ENCODE measurements at regions not wholly inside any gene's neighbourhood (a gene's known extent, or its start where the extent isn't known, plus 50 kb on each side); places are given as distances from the start of the nearest gene placed in this dataset.

DNA sequence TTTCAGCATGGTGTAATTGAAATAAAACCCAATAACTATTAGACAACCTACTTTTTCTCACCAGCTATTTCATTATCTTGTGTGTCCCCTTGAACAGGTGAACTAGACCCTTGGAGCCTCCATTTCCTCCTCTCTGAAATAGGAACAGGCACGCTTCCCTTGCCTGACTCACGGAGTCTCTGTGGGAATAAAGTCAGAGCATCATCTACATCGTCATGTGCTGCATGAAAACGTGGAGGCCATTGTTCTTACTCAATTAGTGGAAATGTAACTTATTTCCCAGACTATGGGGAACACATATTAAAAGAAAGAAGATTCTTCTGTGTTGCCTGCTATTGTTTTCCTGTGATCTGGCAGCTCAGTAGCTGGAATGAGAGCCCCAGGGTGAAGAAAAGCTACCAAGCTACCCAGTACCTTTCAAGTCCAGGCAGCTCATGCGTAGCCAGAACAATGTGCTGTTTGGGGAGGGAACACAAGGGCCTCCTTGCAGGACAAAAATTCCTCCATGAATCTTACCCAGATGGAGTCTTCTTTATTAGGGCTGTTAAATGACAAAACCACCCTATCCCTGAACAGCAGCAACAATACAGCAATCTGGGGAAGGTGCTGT, 59.8 kb downstream of the SOX11 start:
- no peak for DNase-seq (ENCODE audit: low read depth)

DNA sequence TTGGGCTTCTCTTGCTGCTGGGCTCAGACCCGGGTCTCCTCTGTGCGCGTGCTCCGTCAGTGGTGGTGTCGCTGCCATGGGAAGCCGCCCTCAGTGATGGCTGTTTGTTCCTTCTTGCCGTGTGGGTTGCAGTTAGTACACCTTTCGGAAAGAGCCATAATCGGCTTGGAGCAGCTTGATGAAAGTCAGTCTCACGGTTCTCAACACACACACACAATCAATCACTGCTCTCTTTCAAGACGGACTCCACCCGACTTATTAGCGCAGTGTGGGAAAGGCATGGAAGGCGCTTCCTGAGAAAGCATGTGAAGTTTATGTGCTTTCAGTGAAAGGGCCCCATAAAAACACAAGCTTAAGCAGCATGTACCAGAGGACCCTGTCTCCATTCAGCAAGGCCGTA, 64.1 kb downstream of the SOX11 start:
- no peak for DNase-seq (ENCODE audit: low read depth)

DNA sequence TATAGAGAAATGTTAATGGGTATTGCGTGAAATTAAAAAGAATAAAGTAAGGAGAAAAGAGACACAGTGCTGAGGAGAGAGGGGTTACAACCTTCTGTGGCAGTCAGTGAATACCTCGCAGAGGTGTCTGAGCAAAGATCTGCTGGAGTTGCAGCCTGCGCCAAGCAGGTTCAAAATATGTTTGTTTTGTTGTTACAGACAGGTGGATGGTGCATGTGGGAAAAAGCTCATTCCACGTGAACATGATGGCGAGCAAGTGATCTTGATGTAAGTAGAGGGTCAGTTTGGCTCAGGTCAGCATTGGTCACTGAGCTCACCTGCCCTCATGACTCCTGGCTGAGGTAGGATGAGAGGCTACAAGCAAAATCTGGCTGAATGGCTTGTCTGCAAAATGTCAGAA, 66.2 kb downstream of the SOX11 start:
- no peak for DNase-seq (ENCODE audit: low read depth)

DNA sequence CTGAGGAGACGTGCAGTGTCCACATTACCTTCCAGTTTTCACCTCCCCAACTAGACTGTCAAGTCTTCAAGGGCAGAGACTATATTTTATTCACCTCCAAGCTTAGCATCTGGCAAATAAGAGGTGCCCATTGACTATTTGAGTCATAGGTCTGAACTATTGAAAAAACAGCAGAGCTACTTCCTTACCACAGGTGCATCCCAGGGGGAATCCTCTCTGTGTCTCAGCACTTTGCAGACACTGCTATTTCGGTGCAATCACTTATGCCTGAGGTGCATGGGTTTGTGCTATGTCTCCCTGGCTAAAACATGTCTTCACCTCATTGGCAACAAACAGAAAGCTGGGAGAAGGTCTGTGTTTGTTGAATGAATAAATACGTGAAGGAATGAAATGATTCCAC, 67.8 kb downstream of the SOX11 start:
- DNase-seq (ENCODE audit: low read depth), result no peak

DNA sequence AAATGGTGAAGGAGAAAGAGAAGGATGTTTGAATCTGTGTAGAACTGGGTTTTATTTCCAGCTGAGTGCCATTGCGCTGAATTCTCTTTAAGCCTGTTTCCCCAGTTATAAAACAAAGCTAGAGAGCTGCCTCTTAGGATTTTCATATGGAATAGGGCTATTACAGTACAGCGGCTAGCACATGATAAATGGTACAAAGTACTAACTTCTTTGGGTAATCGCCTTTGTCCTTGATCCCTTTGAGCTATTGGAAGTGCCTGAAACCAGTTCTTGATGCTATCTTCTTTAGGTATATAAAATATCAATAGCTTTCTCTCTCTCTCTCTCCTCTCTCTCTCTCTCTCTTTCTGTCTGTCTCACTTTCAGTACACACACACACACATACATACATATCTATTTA, 71.3 kb downstream of the SOX11 start:
- DNase-seq (ENCODE audit: low read depth), result no peak

DNA sequence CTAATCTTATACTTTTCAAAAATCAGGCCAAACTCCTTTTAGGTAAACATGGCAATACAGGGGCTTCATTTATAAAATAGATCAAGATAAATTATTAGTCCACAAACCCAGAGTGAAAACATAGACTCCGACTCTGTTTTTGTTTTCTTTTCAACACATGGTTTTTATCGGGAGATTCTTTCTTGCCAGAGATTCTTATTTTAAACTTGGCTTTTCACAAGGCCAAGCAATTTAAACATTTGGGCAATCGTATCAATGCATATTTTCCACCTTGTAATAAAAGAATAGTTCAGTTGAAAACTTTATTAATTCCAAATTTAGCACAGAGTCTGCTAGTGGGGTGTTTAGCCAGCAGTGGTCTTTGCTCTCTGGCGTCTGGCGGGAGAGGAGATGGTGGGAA, 71.9 kb downstream of the SOX11 start:
- no peak for DNase-seq (ENCODE audit: low read depth)

DNA sequence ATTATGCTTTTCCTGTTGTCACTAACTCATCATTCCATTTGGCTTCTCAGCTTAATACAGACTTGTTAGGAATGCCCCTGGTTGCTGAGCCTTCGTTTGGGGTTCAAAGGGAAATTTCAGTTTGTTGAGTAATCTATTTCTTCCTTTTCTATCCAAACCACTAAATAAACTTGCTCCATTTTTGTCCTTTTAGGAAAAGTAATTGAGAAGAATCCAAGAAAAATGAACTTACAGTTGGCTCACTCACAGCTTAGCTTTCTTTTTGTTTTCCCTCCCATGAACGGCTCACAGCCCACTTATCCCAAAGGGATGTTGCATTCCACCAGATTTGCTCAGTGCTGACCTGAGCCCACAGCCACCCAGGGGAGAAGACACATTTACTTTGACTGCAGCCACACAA, 73.9 kb downstream of the SOX11 start:
- DNase-seq (ENCODE audit: low read depth), result no peak

DNA sequence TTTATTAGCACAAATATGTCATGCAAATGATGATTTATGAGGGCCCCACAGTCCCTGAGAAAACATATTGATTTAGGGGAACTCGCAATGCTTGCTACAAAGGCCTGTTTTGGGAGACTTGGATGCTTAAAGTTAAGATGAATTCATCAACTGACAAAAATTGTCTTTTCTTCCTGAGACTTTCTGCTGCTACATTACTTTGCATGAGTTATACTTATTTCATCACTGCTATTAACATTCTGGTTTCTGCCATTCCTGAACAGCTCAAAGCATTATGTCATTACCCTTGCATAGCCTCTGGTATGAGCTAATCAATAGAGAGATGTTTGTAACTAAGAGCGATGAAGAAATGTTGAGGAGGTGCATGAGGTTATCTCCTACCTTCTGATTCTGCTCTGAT, 74.4 kb downstream of the SOX11 start:
- DNase-seq (ENCODE audit: low read depth), result no peak

DNA sequence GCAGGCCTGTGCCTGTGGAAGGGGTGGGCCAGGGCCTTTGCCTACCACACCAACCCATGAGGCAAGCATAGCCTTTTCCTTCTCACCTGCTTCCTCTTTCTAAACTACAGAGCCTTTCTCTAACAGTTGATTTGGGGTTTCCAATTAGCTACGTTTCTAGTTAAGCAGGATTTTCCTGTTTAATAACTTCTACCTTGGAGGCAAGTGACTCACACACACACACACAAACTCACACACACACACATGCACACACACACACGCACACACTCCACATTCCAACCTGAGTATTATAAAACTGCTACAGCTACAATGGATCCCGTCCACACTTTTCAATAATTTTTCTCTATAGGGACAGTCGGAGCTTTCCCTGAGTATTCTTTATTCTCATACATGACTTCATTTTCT, 84.9 kb downstream of the SOX11 start:
- DNase-seq (ENCODE audit: low read depth), result no peak

DNA sequence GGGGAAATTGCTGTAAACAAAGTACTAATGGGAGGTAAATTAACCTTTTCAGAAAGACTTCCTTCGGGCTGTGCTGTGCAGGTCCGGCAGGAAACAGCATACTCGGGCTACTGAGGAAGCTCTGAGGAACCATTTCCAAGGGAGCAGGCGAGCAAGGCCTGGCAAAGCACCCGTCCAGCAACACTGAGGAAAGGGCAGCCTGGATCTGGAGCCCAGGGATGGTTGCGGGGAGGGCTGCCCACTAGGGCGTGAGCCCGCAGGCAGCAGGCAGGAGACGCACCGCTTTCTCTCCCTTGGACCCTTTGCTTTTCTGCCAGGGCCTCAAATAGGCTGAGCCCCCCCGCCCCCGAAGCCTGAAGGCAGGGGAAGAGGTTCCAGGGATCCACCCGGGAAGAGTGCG, 89.5 kb downstream of the SOX11 start:
- no peak for DNase-seq (ENCODE audit: low read depth)

DNA sequence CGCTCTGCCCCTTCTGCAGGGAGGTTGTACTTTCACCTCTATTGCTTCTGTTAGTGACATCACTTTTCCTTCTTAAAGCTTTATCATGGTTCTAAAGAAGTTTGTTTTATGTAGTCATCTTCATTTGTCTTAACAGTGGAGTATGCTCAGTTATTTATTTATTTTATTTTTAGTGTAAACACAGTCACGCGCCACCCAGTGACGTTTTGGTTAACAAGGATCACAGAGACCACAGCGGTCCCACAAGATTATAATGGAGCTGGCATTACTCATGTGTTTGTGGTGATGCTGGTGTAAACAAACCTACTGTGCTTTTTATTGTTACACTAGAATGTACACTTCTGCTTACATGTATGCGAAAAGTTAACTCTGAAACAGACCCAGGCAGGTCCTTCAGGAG, 89.9 kb downstream of the SOX11 start:
- DNase-seq (ENCODE audit: low read depth), result no peak

DNA sequence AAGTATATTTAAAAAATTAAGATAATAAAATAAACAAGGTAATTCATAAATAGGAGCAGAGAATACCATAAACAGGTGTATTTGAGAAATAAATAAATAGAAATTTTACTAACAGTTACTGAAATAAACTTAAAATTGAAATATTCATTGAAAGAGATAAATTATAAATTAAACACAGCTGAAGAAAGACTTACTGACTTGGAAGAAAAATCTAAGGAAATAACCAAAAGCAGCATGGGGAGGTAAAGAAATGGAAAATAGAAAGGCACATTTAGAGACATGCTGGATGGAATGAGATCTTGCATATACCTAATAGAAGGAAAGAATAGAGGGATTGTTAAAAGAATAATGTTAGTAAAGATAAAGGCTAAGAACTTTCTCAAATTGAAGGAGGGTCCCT, 96.3 kb downstream of the SOX11 start:
- no peak for DNase-seq (ENCODE audit: low read depth)

DNA sequence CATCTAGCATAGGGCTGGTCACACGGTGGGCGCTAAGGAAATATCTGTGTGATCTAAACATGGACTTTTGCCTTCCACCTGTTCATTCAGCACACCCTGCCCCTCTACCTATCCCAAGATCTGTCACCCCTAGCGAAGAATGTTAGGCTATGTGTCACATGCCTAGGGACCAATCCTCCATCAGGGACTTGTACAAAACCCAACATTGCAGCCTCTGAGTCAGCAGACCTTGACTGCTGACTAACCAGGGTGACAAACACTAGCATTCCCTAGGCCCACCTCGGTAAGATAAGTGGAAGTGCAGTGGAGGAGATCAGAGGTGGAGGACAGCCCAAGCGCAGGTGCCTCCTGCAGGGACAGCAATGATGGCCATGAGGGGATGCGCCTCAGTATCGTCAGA, 99.2 kb downstream of the SOX11 start:
- no peak for DNase-seq (ENCODE audit: low read depth)

DNA sequence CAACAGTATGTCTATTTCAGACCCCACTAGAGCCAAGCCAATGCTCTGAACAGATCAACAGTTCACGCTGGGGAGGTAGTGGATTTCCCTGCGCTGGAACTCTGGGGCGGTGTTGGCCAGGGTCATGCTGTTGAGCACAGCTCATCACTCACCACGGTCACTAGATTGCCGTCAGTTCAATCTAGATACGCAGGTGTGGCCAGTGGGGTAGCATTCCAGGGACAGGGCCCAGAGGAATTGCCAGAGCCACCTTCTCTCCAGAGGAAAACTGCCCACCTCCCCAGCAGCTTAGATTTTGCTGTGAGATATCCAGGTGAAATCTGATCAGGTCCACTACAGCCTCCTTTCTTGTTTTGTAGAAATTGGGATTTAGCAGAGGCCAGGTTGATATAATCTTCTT, 101.8 kb downstream of the SOX11 start:
- DNase-seq (ENCODE audit: low read depth), result no peak

DNA sequence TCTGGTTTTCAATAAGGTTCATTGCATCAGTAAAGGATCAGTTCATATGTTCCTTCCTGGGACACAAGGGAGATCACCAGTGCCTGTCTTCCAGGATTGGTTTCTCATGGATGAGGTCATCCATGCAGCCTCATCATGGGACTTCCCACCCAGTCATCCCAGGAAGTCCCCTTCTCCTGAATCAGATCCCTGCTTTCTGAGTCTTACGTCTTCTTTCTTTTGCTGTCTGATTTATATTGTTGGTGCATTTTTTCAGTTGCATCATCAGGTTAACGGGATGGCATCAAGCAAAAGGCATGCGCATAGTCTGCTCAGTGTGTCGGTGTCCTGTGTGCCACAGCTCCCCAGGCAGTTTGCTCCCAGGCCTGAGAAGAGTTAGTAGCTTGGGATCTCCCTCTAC, 105.9 kb downstream of the SOX11 start:
- DNase-seq (ENCODE audit: low read depth), result no peak

DNA sequence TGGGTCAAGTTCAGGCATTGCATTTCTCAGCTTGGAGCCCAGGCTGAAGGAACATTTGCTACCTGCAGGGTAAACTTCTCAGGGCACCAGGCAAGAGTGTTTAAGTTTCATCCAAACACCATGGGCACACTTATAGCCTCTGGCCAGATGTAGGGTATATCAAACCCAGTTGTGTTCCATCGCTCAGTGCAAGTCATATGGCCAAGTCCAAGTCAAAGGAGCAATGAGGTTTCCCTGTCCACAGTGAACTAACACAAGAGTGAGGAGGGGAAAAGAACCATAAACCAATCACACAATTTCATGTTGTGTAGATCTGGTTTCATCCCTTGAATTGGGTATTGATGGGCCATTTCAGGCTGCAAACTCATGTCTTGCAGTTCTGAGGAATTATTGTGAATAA, 107.2 kb downstream of the SOX11 start:
- no peak for DNase-seq (ENCODE audit: low read depth)

DNA sequence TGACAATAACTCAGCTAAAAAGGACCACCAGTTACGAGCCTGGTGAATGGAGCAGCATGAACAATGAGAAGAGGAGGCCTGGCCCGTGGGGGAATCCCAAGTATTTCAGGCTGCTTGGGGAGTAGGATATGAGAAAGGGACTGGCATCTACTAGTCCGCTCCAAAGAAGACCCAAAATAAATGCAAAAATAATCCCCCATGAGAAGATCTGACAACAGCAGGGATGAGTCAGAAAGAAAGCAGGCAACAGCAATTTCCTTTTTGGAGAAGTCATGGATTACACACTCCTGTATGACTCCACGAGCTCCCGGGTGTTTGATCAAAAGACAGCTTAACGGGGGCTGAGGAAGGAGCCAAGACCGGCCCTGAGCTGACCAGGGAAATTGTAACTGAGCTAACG, 111.4 kb downstream of the SOX11 start:
- no peak for DNase-seq (ENCODE audit: low read depth)

DNA sequence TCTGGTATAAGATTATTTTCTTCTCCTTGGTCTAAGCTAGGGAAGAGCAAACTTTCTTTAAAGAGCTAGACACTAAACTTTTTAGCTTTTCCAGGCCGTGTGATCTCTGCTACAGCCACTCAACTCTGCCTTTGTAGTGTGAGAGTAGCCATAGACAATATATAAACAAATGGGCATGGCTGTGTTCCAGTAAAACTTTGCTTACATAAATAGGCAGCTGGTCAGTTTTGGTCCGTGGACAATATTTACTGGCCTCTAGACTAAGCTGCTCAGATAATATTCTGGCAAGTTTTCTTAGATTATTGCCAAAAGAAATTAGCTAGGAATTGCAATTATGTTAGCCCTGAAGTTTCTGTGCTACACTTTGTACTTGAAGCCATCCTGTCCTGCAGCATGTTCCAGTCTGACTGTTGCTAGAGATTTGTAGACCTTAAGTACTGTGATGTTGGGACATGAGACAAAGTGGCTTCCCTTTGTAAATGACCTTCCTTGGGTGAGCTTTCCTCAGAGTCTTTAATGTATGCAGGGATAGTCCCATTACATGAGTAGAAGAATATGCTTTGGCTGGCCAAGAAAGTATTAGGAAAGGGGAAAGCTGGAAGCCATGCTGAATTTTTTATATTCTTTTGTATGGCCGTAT, 126.9 kb downstream of the SOX11 start:
- DNase-seq (ENCODE audit: low read depth), result no peak

DNA sequence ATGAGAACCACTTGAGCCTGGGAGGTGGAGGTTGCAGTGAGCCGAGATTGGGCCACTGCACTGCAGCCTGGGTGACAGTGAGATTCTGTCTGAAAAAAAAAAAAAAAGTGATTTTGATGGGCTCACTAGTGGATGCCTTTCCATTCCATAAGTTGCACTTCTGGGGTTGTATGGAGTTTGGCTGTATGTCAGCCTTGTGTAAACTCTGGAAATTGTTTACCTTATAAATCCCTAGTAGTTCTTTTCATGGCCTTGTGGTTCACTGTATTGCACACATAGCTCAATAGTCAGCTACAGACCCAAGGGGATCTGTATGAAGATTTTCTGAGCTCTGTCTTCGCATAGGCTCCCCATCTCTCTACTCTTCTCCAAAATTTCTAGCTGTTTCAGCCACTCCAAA, 131.9 kb downstream of the SOX11 start:
- no peak for DNase-seq (ENCODE audit: low read depth)

DNA sequence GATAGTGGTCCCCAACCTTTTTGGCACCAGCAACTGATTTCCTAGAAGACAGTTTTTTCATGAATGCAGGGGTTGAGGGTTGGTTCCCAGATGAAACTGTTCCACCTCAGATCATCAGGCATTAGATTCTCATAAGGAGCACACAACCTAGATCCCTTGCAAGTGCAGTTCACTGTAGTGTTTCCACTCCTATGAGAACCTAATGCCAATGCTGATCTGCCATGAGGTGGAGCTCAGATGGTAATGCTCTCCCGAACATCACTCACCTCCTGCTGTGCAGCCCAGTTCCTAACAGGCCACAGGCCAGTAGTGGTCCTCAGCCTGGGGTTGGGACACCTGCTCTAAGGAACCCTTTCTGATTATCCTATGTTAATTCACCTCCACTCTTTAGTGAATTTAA, 133.5 kb downstream of the SOX11 start:
- no peak for DNase-seq (ENCODE audit: low read depth)

DNA sequence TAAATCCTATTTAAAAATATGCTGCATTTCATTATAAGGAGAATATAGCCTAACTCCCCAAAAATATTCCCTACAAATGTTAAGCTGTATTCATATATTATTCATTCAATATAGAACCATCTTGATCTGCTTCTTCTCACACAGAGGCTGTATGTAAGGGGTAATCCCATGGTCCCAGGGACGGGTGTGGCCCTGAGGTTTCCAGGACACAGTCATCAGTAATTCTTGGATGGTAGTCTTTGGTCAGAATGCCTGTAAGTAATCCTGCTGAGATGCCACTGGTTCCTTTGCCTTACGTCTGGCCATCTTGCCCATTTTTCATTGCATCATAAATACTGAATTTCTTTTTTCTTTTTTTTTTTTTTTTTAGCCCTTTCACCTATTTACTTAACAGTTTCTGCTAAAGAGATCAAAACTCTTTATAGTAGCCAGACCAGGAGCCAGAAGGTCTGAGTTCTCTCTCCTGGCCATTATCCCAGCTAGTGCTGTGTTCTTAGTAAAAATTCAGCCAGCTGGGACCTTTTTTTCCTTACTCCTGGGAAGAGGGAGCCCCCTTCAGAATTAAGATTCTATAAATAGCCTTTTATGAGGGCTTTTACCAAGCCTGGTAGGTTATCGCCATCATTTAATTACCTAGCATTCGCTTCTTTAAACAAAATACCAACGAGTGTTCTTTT, 134.9 kb downstream of the SOX11 start:
- no peak for DNase-seq (ENCODE audit: low read depth)

DNA sequence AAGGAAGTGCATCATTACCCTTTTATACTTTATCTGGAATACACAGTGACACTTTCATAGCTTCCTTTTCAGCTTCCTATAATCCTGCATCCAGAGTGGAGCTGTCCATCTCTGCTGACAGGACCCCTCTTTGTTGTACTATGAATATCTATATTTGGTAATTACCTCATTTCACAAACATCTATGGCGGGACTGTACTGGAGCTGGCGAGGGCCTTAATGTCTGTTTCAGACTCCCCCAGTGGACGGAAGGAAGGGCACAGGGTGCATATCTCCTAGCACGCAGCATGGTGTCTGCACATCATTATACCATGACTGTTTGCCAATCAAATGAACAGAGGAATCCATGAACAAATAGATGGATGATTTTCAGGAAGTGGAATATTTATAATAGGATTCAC, 142.3 kb downstream of the SOX11 start:
- DNase-seq (ENCODE audit: low read depth), result no peak

DNA sequence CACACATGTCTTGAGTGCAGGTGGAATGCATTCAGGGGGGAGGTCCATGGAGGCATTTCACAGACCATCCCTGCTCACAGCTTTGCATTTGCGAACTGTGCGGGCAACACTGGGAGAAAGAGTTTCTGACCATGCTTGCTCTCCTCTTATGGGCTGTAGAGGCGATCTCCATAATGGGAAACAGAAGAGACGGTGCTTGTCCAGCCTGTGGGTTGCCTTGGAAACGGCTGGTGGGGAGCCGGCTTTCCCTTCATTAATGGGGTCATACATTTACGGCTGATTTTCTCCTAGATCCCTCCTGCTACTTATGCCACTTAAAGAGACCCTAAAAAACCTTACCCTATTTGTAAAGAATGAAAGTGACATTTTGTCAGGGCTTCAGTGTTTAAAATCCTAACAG, 147.4 kb downstream of the SOX11 start:
- DNase-seq (ENCODE audit: low read depth), result no peak

DNA sequence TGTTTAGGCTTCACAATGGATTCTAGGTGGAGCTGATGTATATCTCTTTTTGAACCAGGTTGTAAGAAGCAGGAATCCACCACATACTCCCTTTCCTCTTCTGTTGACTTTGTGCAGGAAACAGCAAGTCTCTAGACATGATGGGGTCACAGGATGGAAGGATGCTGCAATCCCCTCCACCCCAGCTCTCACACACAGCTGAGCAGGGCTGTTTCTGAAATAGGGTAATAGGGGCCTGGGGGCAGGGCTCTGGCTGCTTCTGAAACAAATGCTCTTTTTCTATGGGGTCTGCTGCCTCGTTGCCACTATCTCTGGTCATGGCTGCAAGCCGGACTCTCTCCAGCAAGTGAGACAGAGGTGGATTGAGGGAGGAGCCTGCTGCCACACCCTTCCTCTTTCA, 148.9 kb downstream of the SOX11 start:
- DNase-seq (ENCODE audit: low read depth), result no peak
